HS-27A (cell line): ENCODE measurements at regions not wholly inside any gene's neighbourhood (a gene's known extent, or its start where the extent isn't known, plus 50 kb on each side); places are given as distances from the start of the nearest gene placed in this dataset.
A peak's percentile ranks its signal among the peaks of the same experiment; 100 is the strongest.
"Not testable (repeated sequence)": the region's sequence is repeated elsewhere in the genome, so short reads cannot be mapped to it uniquely, and the experiment has no call there.

Experiments
- DNase-seq: peaks from one replicate; pipeline ENCODE4 v3.0.0-alpha.2; 2012; ENCODE audit warnings: low read depth, missing footprints

DNA sequence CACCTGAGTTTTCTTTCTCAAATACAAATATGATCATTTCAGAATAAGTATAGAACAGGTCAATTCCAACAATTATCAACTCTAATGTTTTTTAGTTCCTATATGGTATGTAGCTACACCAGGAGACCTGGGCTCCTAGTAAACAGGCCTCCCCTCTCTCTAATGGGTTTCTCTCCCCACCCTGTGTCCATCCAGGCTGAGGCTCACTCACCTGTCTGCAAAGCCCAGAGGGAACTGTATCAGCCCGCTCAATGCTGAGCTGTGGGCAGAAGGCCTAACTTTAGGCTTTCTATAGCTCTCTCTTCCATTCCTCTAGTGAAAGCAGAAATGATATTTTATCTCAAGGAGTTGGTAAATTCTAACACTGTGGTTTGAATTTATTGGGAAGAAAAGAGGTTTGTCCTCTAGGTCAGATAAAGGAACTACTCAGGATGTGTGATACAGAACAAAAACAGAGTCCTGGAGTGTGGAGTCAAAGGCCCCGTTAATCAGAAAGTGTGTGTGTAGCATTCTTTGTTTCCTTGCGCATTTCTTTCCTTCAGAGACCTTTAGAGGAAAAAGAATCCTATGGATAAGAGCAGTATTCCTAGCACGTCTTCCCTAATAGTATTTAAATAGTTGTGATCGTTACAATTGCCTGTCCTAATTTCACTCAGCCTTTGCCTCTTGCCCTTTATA lies 408.9 kb downstream of the PYDC2 start:
- no peak for DNase-seq

DNA sequence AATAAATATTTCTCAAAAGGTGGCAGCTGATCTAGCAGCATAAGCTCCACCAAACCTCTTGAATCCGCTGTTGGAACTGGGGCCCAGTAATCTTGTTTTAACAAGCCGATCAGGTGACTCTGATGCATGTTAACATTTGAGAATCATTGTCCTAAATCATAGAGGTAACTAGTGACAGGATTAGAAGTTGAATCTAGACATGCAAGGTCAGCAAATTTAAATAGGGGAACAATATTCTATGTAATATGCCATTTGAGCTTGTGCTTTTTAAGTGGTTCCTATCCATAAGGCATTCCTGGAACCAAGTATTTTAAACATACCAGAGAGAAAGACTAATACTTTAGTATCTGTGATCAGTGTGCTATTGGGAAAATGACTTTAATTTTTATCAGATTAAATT lies 412.8 kb downstream of the PYDC2 start:
- no peak for DNase-seq

DNA sequence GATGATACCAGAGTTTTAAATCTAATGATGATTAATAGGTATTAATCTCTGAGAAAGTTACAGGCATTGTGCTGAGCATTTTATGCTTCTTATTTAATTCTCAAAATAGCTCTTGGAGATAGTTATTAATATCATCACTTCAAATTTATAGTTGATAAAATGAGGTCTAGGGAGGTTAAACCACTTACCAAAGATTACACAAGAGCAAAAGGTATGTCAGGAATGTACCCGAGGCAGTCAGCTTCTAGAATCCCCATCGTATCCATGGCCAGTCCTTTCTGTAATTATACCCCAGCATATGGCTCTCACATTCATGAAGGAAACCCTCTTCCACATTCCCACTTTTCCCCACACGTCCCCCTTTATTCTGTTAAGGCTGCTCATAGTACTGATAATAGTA lies 421.3 kb downstream of the PYDC2 start:
- no peak for DNase-seq

DNA sequence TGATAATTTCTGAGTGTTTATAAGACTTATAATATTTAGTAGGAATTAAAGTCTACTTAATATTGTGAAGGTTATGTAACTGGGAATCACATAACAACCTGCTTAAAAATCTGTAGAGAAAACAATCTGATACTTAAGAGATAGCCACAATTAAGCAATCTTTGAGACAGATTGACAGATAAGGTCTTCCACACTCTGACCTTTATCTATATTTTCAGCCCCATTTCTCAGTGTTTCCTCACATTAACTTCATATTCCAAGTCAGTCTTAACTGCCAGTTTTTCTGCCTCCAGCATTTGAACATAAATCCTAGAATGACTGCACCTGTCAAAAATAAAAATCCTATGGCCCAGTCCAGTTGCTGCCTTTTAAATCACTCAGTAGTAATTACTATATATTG lies 423.2 kb downstream of the PYDC2 start:
- no peak for DNase-seq

DNA sequence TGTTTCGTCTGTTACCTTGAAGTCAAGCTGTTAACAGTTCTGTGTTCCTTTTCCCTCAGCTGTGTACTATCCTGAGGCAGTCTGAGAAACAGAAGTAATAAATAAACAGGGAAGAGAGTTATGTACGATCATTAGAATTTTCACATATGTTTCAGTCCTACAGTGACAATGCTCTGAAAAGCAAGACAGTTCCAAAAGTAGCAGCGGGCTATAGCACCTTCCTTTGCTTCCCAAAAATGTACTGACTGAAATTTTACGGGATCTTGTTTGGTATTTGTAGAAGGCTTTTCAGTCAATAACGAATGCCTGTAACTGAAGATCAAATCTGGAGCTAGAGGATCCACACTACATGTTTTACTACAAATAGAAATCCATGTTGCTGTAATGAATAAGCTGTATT lies 428.1 kb downstream of the PYDC2 start:
- DNase-seq = no peak

DNA sequence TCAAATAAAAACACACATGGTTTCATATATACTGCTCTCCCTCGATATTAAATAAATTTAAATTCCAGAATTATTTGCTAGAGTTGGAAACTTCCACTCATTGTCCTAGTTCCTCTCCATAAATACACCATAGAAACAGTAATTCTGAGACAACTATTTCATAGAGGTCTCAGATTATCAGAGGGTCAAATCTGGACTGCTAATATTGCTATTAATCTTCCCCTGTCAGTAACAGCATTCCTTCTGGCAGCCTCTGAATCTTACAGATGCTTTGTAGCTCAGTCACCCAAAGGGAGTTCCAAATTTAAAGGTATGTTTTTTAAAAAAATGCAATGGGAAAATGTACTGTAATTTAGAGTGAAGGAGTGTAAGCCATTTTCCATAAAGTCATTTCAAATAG lies 428.8 kb downstream of the PYDC2 start:
- DNase-seq = no peak

DNA sequence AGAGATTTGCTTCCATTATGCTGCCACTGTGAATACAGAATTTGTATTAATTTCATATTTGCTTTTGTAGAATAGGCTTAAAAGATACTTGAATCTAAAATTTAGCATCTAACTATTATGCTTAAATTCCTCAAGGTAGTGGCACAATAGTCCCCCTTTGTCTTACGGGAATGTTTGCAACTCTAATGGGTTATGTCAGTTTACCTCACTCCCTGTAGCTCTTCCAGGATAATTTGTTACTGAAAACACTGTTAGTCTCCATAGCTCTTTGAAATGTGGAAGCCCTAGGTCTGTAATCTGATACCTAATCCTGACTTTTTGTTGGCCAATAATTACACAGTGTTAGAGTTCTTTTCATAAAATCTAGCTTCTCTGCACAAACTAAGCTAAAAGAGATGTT lies 433.4 kb downstream of the PYDC2 start:
- DNase-seq = no peak

DNA sequence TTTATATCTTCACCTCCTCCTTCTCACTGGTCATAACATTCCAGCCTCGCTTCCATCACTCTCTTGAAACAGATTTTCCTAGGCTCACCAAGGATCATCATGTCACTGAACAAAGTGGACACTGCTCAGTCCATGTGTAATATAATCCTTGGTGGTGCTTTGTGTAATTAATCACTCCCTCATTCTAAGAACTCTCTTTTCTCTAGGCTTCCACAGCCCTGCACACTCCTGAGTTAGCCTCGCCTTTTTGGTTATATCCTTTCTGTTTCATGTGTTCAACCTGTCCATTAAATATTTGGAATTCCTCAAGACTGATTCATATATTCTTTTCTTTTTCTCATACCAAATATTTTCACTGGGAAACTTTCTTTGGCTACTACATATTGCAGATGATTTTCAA lies 440.8 kb downstream of the PYDC2 start:
- DNase-seq = no peak

DNA sequence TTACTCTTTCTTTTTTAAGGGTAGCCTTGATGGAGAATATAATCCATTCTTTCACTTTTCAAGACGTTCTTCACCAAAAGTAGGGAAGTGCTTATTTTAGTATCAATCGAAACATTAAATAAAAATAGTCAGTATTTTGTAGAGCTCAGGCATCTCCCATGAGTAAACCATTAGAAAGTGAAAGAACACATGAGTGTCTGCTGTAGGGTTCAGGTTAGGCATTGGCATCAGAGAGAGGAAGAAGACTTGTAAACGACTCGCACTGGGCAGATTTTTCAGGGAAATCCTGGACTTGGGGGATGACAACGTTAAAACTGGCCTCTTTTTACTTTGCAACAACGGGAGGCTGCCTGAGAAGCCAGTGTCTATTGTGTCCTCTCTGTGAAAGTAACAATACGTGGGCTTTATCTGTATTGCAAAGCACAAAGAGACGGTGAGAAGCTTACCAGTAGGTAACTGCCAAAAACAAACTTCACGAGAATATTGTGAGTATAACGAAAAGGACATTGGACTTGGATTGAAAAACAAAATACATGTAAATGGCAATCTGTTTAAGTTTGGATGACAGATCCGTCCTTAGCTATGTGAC lies 451.7 kb downstream of the PYDC2 start:
- no peak for DNase-seq

DNA sequence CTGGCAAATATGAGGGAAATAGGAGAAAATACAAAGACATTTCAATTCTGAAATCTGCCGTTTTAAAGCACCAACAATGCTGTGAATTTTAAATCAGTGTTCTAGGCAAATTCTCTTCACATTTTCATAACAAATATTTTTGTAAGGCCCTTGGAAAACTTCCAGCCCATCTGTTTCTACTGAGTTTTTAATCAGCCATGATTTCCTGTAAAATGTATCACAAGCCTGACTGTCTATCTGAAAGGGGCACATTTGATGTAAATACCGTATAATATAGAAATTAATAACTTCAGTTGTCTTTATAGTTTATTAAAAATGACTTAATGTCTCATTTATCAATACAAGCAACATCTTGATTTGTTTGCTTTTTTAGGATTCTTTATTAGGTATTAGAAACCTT lies 454.7 kb downstream of the PYDC2 start:
- DNase-seq = peak; percentile 8

DNA sequence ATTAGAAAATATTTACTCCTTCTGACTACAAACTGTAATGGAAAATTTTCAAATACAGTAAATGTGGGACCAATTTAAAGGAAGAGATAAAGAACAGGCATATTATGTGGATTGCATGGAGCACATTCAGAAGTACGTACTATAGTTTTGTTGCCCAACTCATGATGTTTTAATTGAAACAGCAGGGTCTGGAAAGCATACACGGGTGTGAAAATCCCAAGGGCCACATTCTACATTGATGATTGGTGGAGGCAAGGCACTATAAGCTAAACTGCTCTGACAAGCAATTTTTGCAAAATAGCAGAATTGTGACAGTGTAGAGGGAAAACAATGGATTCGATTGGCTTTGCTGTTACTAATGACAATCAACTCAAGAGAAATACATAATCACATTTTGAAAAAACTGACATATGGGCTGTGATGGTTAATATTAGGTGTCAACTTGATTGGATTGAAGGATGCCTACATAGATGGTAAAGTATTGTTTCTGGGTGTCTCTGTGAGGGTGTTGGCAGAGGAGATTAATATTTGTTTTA lies 458.6 kb downstream of the PYDC2 start:
- no peak for DNase-seq

DNA sequence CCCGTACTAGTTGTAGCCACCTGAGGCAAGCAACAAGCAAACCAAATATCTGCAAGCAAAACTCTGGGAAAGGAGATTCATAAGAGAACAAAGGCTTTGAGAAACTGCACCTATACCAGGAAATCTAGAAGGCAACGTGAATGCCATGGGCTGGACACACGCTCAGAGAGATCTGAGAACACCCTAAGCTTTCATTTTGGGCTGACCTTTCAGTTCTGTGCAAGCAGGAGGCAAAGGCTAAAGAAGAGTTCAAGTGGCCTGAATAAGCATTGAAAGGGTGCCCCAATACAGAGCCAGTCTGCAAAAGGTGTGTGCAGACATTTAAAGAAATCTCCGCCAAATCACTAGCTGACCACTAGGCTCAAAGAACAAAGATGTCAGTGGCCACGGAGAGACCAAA lies 461.6 kb downstream of the PYDC2 start:
- DNase-seq = no peak

DNA sequence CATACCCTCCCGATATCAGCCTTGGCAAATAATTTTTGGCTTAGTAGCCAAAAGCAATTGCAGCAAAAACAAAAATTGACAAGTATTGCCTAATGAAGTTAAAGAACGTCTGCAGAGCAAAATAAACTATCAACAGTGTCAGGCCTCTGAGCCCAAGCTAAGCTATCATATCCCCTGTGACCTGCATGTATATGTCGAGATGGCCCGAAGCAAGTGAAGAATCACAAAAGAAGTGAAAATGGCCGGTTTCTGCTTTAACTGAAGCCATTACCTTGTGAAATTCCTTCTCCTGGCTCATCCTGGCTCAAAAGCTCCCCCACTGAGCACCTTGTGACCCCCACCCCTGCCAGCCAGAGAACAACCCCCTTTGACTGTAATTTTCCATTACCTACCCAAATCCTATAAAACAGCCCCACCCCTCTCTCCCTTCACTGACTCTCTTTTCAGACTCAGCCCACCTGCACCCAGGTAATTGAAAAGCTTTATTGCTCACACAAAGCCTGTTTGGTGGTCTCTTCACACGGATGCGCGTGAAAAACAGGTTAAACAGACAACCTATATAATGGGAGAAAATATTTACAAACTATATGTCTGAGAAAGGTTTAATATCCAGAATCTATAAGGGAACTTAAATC lies 466.3 kb downstream of the PYDC2 start:
- not testable (repeated sequence) for DNase-seq

DNA sequence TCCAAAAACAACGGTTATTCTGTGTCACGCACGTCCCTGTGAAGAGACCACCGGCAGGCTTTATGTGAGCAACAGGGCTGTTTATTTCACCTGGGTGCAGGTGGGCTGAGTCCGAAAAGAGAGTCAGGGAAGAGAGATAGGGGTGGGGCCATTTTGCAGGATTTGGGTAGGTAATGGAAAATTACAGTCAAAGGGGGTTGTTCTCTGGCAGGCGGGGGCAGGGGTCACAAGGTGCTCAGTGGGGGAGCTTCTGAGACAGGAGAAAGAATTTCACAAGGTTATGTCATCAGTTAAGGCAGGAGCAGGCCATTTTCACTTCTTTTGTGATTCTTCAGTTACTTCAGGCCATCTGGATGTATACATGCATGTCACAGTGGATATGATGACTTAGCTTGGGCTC lies 467.0 kb downstream of the PYDC2 start:
- DNase-seq = not testable (repeated sequence)

DNA sequence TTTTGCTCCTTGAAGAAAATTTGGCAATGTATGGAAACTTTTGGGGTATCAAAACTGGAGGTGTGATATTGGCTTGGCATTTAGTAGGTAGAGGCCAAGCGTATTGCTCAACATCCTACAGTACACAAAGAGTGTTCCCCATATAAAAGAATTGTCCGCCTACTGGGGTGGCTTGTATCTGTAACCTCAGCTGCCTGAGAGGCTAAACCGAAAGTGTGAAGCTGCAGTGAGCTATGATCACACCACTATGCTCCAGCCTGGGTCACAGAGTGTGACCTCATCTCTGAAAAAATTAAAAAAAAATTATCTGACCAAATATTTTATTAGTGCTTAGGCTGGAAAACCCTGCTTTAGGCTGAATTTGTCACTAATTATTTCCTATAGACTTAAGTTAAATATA lies 483.9 kb downstream of the PYDC2 start:
- DNase-seq = no peak

DNA sequence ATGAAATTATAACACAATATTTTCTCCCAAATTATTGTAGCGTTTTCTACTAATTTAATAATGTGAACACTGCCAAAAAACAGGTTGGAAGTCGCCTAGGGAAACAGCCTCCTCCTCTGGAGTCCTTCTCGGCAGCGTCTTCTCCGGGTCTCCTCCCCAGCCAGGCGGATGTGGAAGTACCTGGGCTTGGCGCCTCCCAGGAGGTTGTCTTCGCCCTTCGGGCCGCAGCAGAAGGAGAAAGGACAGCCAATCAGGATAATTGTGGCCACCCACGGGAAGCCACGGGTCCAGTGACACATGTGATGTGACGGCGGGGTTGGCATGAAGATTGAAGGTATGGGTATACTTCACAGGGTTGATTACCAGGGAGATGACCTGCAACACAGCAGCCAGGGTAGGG lies 491.2 kb downstream of the PYDC2 start:
- DNase-seq = no peak

DNA sequence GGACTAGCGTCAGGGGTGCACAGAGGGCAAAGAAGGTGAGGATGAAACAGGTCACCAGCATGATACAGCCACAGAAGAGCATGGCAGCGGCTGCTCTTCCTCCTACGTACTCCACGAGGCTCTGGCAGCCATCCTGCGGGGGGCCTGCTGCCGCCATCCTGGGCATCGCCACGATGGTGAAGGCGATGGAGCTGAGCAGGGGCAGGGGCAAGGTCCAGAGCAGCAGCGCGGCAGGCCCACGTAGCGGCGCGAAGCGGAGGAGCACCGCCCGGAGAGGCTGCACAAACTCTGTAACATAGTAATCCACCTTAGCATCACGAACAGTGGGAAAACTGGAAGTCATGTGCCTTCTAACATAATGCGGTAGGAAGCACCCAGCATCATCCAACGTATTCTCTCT lies 491.6 kb downstream of the PYDC2 start:
- DNase-seq = no peak

DNA sequence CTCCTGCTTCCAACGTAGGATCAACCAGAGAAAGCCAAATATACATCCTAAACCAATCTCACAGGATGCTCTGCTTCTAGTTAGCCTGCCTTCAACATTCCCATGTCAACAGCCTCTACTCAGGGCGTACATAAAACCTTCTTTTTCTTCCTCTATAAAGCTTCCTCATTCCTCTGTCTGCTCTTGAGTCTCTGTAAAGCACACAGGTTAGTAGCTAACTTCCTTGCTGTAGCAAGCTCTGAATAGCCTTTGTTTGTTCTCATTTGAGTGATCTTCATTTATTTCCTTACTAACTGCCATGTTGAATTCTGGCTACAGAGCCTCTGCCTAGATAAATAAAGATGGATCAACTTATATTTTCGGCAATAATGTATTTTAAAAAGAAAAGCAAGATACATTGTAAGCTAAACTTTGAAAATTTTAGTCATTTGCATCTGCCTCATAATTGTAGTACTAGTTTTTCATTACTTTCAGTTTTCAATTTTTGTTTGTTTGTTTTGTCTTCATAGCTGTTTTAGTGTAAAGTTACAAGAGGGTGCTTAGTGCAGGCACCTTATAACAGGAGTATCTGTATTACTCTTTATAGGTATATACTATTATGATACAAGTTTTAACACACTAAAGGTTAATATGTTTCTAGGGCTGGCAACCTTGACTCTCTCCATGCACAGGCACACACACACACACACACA lies 498.2 kb downstream of the PYDC2 start:
- DNase-seq = no peak

DNA sequence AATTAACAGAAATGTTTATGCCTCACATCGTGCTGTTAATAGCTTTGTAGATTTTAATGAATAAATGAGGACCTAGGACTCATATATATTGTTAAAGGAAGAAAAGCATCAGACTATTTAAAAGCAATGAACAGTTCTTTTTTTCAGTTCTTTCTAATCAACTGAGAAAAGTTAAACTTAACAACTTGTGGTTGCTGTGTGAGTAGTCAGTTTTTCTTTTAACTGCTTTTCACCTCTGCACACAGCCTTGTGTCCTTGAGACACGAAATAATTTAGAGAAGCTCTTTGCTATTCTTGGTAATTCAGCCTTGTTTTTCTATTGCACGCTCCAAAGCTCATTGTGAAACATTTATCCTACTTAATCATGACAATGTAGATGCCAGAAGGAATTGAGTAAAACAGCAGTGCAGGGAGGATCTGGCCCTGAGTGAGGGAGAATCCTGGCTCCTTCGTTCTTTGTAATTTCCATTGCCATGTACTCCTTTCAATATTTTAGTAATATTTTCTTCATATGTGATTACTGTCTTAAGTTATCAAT lies 499.0 kb downstream of the PYDC2 start:
- DNase-seq = no peak

DNA sequence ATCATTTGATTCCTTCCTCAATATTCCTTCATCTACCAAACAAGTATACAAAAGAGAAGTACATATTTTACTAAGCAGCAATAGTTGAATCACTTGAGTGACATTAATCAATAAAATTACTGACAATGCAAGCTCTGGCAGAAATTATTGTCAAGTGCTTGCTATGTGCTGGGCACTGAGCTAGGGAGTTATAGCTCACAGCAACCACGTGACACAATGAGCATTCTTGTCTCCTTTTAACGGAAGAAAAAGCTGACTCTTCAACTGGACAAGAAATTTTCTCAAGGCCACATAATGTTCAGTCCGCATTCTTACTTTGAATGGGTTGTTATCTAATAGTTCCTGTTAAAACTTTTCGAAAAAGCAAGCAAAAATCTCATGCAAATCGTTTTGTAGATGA lies 500.1 kb downstream of the PYDC2 start:
- no peak for DNase-seq

DNA sequence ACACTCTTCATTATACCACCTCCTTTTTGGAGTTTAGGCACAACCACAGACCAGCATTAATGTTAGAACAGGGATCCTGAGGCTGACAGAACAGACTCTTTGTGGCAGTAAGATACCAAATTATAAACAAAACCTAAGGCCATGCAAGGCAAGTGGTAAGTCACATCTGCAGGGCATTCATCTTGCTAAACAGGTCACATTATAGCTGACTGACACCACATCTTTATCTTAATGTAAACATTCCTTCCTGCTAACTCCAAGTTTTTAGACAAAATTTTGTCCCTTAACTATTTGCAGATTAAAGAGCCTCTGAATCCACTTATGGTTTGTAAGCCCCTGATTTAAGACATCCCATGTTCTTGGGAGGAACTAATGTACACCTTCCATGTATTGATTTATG lies 500.6 kb downstream of the PYDC2 start:
- DNase-seq = no peak

DNA sequence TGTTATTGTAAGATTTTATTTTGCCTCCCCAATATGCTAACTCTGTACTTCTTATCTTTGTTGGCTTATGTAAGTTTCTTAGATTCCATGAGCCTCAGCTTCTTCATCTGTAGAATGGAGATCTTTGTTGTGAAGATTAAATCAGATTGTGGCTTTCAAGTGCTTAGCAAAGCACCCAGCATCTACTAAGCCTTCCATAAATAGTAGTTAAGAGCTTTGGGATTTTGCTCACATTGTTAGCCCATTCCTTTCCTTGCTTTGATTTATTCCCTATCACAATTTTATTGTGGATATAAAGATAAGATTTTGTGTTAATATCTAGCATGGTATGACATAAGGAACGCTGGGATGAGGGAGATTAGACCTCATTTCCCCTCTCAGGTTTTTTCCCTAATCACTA lies 501.4 kb downstream of the PYDC2 start:
- DNase-seq = no peak

DNA sequence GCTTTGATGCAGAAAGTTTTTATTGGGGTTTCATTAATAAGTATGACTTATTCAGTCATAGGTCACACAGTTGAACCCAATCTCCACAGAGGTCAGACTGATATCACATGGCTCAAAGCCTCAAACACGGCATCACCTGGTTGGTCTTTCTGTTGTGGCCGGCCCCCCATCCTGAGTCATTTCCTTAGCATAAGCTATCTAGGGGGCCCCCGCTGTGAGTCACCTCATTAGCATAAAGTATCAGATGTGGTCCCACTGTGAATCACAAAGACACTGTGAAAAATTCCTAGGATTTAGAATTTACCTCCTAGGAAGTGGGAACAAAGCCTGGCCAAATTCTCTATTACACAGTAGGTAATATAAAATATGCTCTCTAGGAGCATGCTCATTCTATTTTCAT lies 502.2 kb downstream of the PYDC2 start:
- peak; percentile 49 for DNase-seq
